CD14-positive monocyte (primary cell): ENCODE measurements at regions not wholly inside any gene's neighbourhood (a gene's known extent, or its start where the extent isn't known, plus 50 kb on each side); places are given as distances from the start of the nearest gene placed in this dataset.

Source experiments
- DNase-seq, 3 donors: peaks; one replicate each; pipeline ENCODE4 v3.0.0-alpha.2; 2011 to 2022
- H2AFZ ChIP-seq: 2 replicates; pipeline ENCODE4 v1.6.0; 2012; ENCODE audit warnings: mild to moderate bottlenecking, low read depth, low read length, inconsistent platforms; ENCODE audit not compliant: insufficient read depth, poor library complexity, severe bottlenecking
- H3K27ac ChIP-seq, 2 donors: 1 replicate in 1 of 2; 2 replicates in 1 of 2; pipeline ENCODE4 v1.5.1; 2012 to 2013; ENCODE audit warnings: low read length in 2 of 2, control low read depth in 1 of 2, inconsistent platforms in 1 of 2, low read depth in 1 of 2, mild to moderate bottlenecking in 1 of 2
- H3K27me3 ChIP-seq, 2 donors: one replicate each; pipeline versions ENCODE4 v1.6.0 to v1.6.1; 2011 to 2013; ENCODE audit warnings: low read length in 2 of 2; ENCODE audit not compliant: control insufficient read depth in 2 of 2, insufficient read depth in 2 of 2
- H3K36me3 ChIP-seq, 2 donors: replicated peaks in 1 of 2; 1 replicate in 1 of 2; 2 replicates in 1 of 2; pipeline versions ENCODE4 v1.5.1 to v1.6.1; 2012 to 2013; ENCODE audit warnings: low read length in 2 of 2, control low read depth in 1 of 2, inconsistent platforms in 1 of 2, mild to moderate bottlenecking in 1 of 2; ENCODE audit not compliant: insufficient read depth in 2 of 2, control insufficient read depth in 1 of 2
- H3K4me1 ChIP-seq, 2 donors: 1 replicate in 1 of 2; 2 replicates in 1 of 2; pipeline versions ENCODE4 v1.5.1 to v1.6.1; 2012 to 2013; ENCODE audit warnings: low read length in 2 of 2, control low read depth in 1 of 2, inconsistent platforms in 1 of 2, mild to moderate bottlenecking in 1 of 2, moderate library complexity in 1 of 2; ENCODE audit not compliant: insufficient read depth in 2 of 2, control insufficient read depth in 1 of 2
- H3K4me2 ChIP-seq: replicated peaks from 2 replicates; pipeline ENCODE3; 2012; ENCODE audit warnings: low read length, moderate library complexity, mild to moderate bottlenecking; ENCODE audit not compliant: poor library complexity, severe bottlenecking; ENCODE audit errors: extremely low read depth
- H3K4me3 ChIP-seq, 3 experiments: fragments of 200-600 bp in 1 of 3; sonication (generic) in 1 of 3; replicated peaks in 1 of 3; 1 replicate in 2 of 3; 2 replicates in 1 of 3; pipeline ENCODE4 v1.5.1; 2011 to 2013; ENCODE audit warnings: low read length in 3 of 3, mild to moderate bottlenecking in 3 of 3, control low read depth in 2 of 3, low read depth in 2 of 3, inconsistent platforms in 1 of 3, moderate library complexity in 1 of 3
- H3K79me2 ChIP-seq: 2 replicates; pipeline ENCODE4 v1.6.0; 2012; ENCODE audit warnings: mild to moderate bottlenecking, control low read depth, inconsistent platforms, low read length, moderate library complexity; ENCODE audit not compliant: insufficient read depth
- H3K9ac ChIP-seq: 2 replicates; pipeline ENCODE4 v1.6.0; 2017; ENCODE audit warnings: low read length, mild to moderate bottlenecking; ENCODE audit not compliant: insufficient read depth, poor library complexity, severe bottlenecking
- H3K9me3 ChIP-seq, 2 donors: replicated peaks in 1 of 2; 1 replicate in 1 of 2; 2 replicates in 1 of 2; pipeline versions ENCODE4 v1.5.1 to v1.6.1; 2012 to 2013; ENCODE audit warnings: low read length in 2 of 2, control low read depth in 1 of 2; ENCODE audit not compliant: control insufficient read depth in 1 of 2, insufficient read depth in 1 of 2
- H4K20me1 ChIP-seq: 2 replicates; pipeline ENCODE4 v1.6.0; 2012; ENCODE audit warnings: mild to moderate bottlenecking, low read length, control low read depth, moderate library complexity; ENCODE audit not compliant: insufficient read depth
- H3K27ac Mint-ChIP-seq, 7 donors: one replicate each; pipeline ENCODE4 v1.8.0; 2020; ENCODE audit warnings: mild to moderate bottlenecking in 7 of 7, mixed read lengths in 7 of 7, moderate library complexity in 6 of 7, inconsistent platforms in 2 of 7
- H3K27me3 Mint-ChIP-seq, 3 donors: one replicate each; pipeline ENCODE4 v1.8.0; 2021 to 2022; ENCODE audit warnings: low read depth in 3 of 3, mild to moderate bottlenecking in 3 of 3, mixed read lengths in 3 of 3, moderate library complexity in 3 of 3, inconsistent platforms in 1 of 3
- H3K36me3 Mint-ChIP-seq, 2 donors: one replicate each; pipeline ENCODE4 v1.8.0; 2020; ENCODE audit warnings: mixed read lengths in 2 of 2, inconsistent platforms in 1 of 2, mild to moderate bottlenecking in 1 of 2
- H3K4me1 Mint-ChIP-seq: one replicate; pipeline ENCODE4 v1.8.0; 2020; ENCODE audit warnings: mild to moderate bottlenecking, mixed read lengths
- H3K4me3 Mint-ChIP-seq, 2 donors: one replicate each; pipeline ENCODE4 v1.8.0; 2020; ENCODE audit warnings: mild to moderate bottlenecking in 2 of 2, mixed read lengths in 2 of 2, moderate library complexity in 1 of 2
- H3K9me3 Mint-ChIP-seq, 7 donors: one replicate each; pipeline ENCODE4 v1.8.0; 2020 to 2022; ENCODE audit warnings: mixed read lengths in 7 of 7, mild to moderate bottlenecking in 6 of 7, moderate library complexity in 6 of 7, inconsistent platforms in 2 of 7
- CTCF ChIP-seq: fragments of 200-600 bp; IDR thresholded peaks from one replicate; pipeline ENCODE4 v1.8.0; 2022; ENCODE audit warnings: antibody characterized with exemption, mild to moderate bottlenecking
- WGBS: methylation state at CpG from one replicate; pipeline ENCODE4 v1.1.5; 2013; ENCODE audit warnings: missing lambda C conversion rate; ENCODE audit not compliant: insufficient coverage; 5-methylcytosine and 5-hydroxymethylcytosine counted together
- intact Hi-C, 2 donors: fragments of 100-400 bp; cut with micrococcal nuclease; formaldehyde crosslinking; loops; one replicate each; pipeline versions ENCODE4 v1.15.0 to v1.15.1; 2023

DNA sequence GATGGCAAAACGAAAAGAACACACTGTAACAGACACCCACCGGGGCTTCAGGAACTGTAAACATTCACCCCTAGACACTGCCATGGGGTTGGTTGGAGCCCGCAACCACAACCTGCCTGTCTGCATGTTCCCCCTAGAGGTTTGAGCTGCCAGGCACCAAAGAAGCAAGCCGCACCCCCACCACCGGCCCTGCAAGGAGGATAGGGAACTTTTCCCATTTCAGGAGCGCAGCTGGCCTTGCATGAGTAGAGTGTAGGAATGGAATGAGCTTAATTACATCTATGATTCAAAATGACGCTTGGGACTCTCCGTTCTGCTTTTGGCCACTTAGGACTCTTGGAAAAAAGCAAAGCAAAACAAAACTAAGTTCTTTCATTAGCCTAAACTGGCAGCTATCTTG, 243.6 kb upstream of the CTSO start:
- no peak overlapping the region for H3K27ac ChIP-seq
- no peaks in the 10 kb centered on the region for H3K36me3 ChIP-seq
- Mint-ChIP-seq H3K4me1 (peaks cover 4% of the 10 kb centered on the region), H3K9me3 (peaks cover 0 to 6% (median 4%) of the 10 kb centered on the region in 7 donors), H3K36me3 (no peaks in the 10 kb centered on the region), H3K27ac (no peak overlapping the region), H3K4me3 (no peak overlapping the region), H3K27me3 (peaks cover 0 to 1% (median 1%) of the 10 kb centered on the region in 3 donors)
- no peak overlapping the region for H3K4me3 ChIP-seq
- no peaks in the 10 kb centered on the region for H4K20me1 ChIP-seq
- WGBS: 88% methylated on average over 3 of the region's 8 CpGs
- no peak for TF ChIP-seq CTCF
- DNase-seq: no peak
- H2AFZ ChIP-seq: no peak overlapping the region
- H3K9ac ChIP-seq: no peak overlapping the region
- H3K27me3 ChIP-seq: no peaks in the 10 kb centered on the region
- no peaks in the 10 kb centered on the region for H3K79me2 ChIP-seq
- H3K4me1 ChIP-seq: no peaks in the 10 kb centered on the region
- H3K4me2 ChIP-seq: no peak overlapping the region
- intact Hi-C loops: no loop called here
- no peaks in the 10 kb centered on the region for H3K9me3 ChIP-seq

DNA sequence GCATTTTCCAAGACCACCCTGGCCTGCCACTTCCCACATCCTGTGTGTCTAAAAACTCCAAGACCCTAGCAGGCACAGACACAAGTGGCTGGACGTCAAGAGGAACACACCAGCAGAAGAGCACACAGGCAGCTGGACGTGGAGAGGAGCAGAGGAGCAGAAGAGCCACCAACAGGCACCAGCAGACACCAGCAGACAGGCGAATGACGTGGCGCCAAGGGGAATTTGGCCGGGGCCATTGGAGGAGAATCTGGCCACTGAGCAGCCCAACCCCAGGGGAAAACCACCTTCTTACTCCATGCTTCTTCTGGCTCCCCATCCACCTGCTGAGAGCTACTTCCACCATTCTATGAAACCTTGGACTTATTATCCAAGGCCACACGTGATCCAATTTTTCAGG, 243.1 kb upstream of the CTSO start:
- intact Hi-C loops: no loop called here
- TF ChIP-seq CTCF: no peak
- 93% methylated on average over 6 of the region's 7 CpGs for WGBS
- Histone ChIP-seq H3K36me3 (no peaks in the 10 kb centered on the region), H3K27ac (no peak overlapping the region), H3K27me3 (no peaks in the 10 kb centered on the region), H3K79me2 (no peaks in the 10 kb centered on the region), H3K4me3 (no peak overlapping the region), H3K9me3 (no peaks in the 10 kb centered on the region), H4K20me1 (no peaks in the 10 kb centered on the region), H3K9ac (no peak overlapping the region), H3K4me1 (no peaks in the 10 kb centered on the region), H2AFZ (no peak overlapping the region), H3K4me2 (no peak overlapping the region)
- Mint-ChIP-seq H3K4me3 (no peak overlapping the region), H3K27ac (no peak overlapping the region), H3K27me3 (peaks cover 0 to 1% (median 1%) of the 10 kb centered on the region in 3 donors), H3K4me1 (peaks cover 4% of the 10 kb centered on the region), H3K9me3 (peaks cover 0 to 6% (median 4%) of the 10 kb centered on the region in 7 donors), H3K36me3 (no peaks in the 10 kb centered on the region)
- DNase-seq: no peak
